D721Med (cell line): ENCODE measurements at regions not wholly inside any gene's neighbourhood (a gene's known extent, or its start where the extent isn't known, plus 50 kb on each side); places are given as distances from the start of the nearest gene placed in this dataset.
"Not testable (repeated sequence)": the region's sequence is repeated elsewhere in the genome, so short reads cannot be mapped to it uniquely, and the experiment has no call there.

Experiments used
- DNase-seq: peaks from one replicate; pipeline ENCODE4 v3.0.0; 2011; ENCODE audit warnings: low spot score; ENCODE audit not compliant: insufficient read length
- FAIRE-seq: peaks from 2 replicates; lab custom pipeline; 2011; peaks lifted over from hg19 to GRCh38; lab: Jason Lieb, UNC
- TF ChIP-seq, protein P1 (sequence below): IDR thresholded peaks from 2 replicates; pipeline ENCODE4 v1.5.1; 2012; ENCODE audit warnings: mild to moderate bottlenecking, control low read depth; ENCODE audit not compliant: insufficient read depth; ENCODE audit errors: missing control alignments

GRCh38 chr3:125683067-125683829 is 88.0 kb upstream of the OSBPL11 start:
- FAIRE-seq (no peak), DNase-seq (no peak)
- TF ChIP-seq, protein P1, sequence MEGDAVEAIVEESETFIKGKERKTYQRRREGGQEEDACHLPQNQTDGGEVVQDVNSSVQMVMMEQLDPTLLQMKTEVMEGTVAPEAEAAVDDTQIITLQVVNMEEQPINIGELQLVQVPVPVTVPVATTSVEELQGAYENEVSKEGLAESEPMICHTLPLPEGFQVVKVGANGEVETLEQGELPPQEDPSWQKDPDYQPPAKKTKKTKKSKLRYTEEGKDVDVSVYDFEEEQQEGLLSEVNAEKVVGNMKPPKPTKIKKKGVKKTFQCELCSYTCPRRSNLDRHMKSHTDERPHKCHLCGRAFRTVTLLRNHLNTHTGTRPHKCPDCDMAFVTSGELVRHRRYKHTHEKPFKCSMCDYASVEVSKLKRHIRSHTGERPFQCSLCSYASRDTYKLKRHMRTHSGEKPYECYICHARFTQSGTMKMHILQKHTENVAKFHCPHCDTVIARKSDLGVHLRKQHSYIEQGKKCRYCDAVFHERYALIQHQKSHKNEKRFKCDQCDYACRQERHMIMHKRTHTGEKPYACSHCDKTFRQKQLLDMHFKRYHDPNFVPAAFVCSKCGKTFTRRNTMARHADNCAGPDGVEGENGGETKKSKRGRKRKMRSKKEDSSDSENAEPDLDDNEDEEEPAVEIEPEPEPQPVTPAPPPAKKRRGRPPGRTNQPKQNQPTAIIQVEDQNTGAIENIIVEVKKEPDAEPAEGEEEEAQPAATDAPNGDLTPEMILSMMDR, result no peak

- no peak for DNase-seq
- TF ChIP-seq, protein P1, result peak; percentile 16
- no peak for FAIRE-seq
These were observed 88.9 kb upstream of the OSBPL11 start for GRCh38 chr3:125684199-125684598.

DNA sequence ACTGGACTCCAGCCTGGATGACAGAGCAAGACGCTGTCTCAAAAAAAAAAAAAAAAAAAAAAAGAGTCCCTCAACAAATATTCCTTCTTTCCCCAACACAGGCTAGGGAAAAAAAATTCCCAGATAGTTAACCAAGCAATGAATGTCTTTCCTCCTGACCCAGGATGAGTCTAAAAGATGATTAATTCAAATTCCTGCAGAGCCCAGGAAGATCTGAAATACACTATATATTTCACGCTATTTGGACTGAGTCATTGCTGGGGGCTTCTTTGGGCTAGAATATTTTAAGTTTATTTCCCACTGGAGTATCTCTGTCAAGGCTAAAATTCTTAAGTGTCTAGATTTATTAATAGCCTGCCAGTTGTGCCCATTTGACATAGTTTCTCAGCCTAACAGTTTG is 90.4 kb upstream of the OSBPL11 start:
- not testable (repeated sequence) for DNase-seq, FAIRE-seq

DNA sequence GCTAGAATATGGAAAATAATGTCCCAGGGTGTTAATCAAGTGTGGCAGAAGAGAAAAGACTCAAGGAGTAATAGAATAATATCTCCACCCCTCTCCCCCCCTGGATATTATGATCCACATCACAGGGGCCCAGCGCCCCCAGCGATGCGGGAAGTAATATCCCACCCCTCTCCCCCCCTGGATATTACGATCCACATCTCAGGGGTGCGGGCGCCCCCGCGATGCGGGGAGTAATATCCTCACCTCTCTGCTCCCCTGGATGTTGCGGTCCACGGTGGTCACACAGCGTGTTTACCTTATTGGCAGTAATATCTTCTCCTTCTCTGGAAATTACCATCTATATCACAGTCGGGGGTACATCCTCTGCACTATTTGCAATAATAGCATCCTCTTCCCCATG is 97.1 kb upstream of the OSBPL11 start:
- no peak for FAIRE-seq
- DNase-seq, result no peak
- TF ChIP-seq, protein P1, result no peak

DNA sequence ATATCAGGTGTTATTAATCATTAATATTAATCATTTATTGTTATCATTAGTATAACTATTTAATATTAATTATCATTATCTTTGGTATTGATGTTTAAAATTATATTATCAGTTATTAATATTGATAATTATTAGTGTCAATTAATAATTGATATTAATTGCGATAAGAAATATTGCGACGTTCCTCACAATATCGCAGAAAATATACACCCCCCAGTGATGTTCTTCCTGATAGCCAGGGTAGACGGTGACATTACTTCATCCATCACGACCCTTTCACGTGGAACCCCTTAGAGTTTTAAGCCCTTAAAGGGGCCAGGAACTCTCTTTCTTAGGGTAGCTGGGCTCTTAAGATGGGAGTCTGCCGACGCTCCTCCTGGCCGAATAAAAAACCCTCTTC is 98.6 kb upstream of the OSBPL11 start:
- FAIRE-seq (no peak), DNase-seq (no peak)
- TF ChIP-seq, protein P1, result no peak

DNA sequence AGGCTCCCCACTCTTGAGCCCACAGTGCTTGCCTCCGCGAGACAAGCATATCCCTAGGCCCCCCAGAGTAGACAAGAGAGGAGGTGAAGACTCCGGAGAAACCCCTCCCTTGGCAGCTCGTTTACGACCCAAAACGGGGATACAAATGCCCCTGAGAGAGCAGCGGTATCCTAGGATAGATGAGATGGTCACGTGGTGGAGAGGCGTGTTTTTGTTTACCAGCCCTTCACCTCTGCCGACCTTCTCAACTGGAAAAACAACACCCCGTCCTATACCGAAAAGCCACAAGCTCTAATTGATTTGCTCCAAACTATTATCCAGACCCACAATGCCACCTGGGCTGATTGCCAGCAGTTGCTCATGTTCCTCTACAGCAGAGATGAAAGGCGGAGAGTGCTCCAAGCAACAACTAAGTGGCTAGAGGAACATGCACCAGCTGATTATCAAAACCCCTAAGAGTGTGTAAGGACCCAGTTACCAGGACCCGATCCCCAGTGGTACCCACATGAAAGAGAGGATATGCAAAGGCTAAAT is 99.5 kb upstream of the OSBPL11 start:
- TF ChIP-seq, protein P1, result no peak
- no peak for DNase-seq
- no peak for FAIRE-seq

- no peak for FAIRE-seq
- DNase-seq, result no peak
- TF ChIP-seq, protein P1, result no peak
These were observed 100.4 kb upstream of the OSBPL11 start for GRCh38 chr3:125695688-125696087.

GRCh38 chr3:125697126-125697525 is 101.8 kb upstream of the OSBPL11 start:
- FAIRE-seq, DNase-seq: not testable (repeated sequence)

DNA sequence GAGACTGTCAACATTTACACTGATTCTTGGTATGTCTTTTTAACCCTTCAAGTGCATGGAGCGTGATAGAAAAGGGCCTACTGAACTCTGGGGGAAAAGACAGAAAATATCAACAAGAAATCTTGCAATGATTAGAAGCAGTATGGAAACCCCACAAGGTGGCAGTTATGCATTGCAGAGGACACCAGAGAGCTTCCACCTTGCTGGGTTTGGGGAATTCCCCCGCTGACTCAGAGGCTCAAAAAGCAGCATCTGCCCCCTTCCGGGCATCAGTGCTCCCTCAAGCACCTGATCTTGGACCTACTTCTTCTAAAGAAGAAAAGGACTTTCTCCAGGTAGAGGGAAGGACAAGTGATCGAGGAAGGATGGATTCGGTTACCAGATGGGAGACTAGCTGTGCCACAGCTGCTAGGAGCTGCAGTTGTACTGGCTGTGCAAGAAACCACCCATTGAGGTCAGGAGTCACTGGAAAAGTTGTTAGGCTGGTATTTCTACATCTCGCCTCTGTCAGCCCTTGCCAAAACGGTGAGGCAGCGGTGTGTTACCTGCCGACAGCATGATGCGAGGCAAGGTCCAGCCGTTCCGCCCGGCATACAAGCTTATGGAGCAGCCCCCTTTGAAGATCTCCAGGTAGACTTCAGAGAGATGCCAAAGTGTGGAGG is 102.8 kb upstream of the OSBPL11 start:
- FAIRE-seq, DNase-seq: not testable (repeated sequence)
